ENCODE measurements at regions not wholly inside any gene's neighbourhood (a gene's known extent, or its start where the extent isn't known, plus 50 kb on each side); places are given as distances from the start of the nearest gene placed in this dataset.

DNA sequence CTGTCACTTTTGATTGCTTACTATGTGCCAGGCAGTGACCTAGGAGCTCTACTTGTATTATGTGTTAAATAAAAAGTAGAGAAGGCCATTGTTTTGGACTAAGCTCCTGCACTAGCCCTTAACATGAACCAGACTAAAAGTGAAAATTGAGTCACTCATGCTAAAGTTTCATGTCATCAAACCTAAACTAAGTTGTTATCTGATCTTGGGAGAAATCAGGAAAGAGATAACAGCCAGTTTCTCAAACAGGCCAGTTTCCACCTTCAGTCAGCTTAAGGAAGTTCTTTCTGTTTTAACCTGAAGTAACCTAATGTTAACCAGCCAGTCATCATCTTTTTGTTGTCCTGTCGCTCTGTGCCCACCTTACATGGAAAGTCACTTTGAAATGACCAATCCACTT is 102.1 kb upstream of the MARK1 start:
- TF ChIP-seq ELF4 (IDR thresholded peaks at IDR 0.05) (no peak), SUZ12 (IDR thresholded peaks at IDR 0.05) (no peak), NFRKB (IDR thresholded peaks at IDR 0.05) (no peak), SP1 (IDR thresholded peaks at IDR 0.05) (no peak), ZNF384 (IDR thresholded peaks at IDR 0.05) (no peak), CTBP1 (IDR thresholded peaks at IDR 0.05; ENCODE audit: borderline replicate concordance) (no peak), FOXM1 (IDR thresholded peaks at IDR 0.05; ENCODE audit: borderline replicate concordance) (no peak)
